GM21737 (cell line): ENCODE measurements at regions not wholly inside any gene's neighbourhood (a gene's known extent, or its start where the extent isn't known, plus 50 kb on each side); places are given as distances from the start of the nearest gene placed in this dataset.
"Not testable (repeated sequence)": the region's sequence is repeated elsewhere in the genome, so short reads cannot be mapped to it uniquely, and the experiment has no call there.

Experiments
- ATAC-seq: cut with Tn5 transposase; IDR thresholded peaks from one replicate; pipeline ENCODE4 v1.9.1; 2021; ENCODE audit warnings: mild to moderate bottlenecking, moderate library complexity; ENCODE audit not compliant: unreplicated experiment

GRCh38 chr5:97915106-97915505 lies 732.1 kb upstream of the RIOK2 start:
- no peak for ATAC-seq

DNA sequence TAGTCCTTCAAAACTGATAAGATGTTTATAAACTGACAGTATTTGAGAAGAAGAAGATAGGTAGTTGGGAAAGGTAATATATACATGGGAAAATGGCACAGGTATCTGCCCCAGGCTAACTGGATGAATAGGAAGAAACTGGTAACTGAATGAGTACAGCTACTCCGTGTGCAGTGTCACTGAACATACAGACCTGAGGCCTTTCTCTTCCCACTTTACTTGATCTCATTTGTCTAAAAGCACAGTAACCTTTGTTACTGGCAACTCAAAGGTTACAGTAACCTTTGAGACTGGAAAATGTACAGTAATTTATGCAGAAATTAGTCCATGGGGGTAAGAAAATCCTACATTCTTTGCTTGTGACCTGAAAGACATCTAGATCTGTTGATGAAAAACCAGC lies 735.0 kb upstream of the RIOK2 start:
- ATAC-seq, result no peak

- no peak for ATAC-seq
Measured at GRCh38 chr5:97918620-97919019, 735.6 kb upstream of the RIOK2 start.

- no peak for ATAC-seq
Measured at GRCh38 chr5:97919719-97920118, 736.7 kb upstream of the RIOK2 start.

- no peak for ATAC-seq
Measured at GRCh38 chr5:97922776-97923175, 739.7 kb upstream of the RIOK2 start.

DNA sequence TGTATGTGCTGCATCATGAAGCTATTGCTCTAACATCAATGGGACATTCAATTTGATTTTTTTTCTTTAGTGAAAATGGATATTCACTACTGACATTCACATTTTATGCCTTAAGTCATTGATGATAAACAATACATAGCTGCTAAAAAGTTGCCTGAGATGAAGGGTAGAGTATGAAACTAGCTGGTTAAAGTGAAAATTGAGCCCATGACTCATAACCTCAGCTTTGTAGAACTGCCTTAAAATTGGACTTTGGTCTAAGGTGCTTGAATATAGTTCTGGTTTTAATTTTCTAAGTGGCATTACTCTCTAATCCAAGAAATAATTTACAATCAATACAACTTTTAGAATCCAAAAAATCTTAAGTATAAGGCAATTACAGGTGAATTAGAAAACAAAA lies 740.4 kb upstream of the RIOK2 start:
- no peak for ATAC-seq

GRCh38 chr5:97923997-97924396 lies 741.0 kb upstream of the RIOK2 start:
- peak; percentile 63 for ATAC-seq

DNA sequence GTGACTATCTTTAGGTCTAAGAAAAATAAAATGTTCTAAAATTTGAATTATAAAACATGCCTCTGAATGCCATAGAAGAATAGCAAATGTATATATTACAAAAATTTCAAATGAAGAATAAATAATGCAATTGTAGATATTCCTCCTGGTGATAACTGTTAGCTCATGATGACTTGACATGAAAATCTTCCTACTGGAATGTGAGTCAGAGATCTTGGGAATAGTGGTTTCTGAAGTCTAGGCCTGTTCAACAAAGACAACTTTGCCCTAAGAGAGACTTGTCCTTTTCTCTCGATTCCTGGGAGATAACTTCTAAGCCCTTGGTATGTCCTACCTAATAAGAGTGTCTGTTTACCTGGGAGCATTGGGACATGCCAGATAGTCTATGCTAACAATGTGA lies 746.3 kb upstream of the RIOK2 start:
- no peak for ATAC-seq

DNA sequence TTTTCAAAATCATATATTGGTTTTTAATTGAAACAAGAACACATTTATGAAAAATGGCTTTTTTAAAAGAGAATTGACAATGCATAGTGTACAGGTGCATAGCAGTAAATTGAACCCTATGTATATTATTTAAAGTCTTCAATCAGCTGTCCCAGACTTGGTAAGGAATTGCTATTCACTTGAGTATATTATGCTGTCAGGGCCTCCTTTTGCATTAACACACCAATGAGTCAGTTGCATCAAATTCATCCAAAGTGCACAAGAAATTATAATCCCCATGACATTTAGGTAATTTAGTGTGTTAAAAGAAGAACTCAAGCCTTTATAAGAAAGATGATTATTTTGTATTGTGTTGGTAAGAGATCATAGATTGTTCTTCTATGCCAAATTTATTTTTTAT lies 748.8 kb upstream of the RIOK2 start:
- ATAC-seq, result no peak

GRCh38 chr5:97936231-97936630 lies 753.2 kb upstream of the RIOK2 start:
- no peak for ATAC-seq

- no peak for ATAC-seq
Measured at GRCh38 chr5:97937846-97938245, 754.8 kb upstream of the RIOK2 start.

DNA sequence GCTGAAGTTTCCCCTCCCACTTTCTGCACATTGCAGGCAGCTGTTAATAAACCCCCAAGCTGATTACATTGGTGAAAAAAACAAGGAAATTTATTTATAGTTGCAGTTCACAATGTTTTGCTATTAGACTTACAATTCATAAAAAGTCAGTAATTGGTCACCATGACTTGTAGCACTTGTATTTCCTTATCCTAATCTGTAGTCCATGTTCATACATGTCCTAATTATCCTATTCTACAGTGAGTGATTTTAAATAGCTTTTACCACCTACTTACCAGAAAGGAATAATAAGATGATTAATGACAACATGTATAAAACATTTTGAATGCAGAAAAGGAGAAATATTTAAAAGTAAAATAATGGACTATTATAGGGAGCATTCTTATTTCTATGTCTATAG lies 760.0 kb upstream of the RIOK2 start:
- ATAC-seq, result no peak

DNA sequence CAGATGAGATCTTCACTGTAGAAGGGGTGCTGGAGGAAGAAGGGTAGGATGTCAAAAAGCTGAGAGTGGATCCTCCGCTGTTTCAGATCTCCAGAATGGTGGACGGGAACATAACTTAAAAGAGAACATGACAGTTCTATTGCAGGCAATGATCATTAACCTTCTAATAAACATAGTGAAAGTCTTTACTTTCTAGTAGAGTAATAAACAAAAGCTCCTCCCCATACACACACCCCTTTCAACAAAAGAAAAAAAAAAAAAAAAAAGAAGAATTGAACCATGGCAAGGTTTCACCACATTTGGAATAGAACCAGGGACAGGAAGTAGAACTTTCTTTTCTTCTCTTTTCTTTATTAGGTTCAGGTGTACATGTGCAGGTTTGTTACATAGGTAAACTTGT lies 768.1 kb upstream of the RIOK2 start:
- ATAC-seq, result no peak

GRCh38 chr5:97955450-97955849 lies 772.4 kb upstream of the RIOK2 start:
- no peak for ATAC-seq

GRCh38 chr5:97967292-97967691 lies 784.2 kb upstream of the RIOK2 start:
- no peak for ATAC-seq

DNA sequence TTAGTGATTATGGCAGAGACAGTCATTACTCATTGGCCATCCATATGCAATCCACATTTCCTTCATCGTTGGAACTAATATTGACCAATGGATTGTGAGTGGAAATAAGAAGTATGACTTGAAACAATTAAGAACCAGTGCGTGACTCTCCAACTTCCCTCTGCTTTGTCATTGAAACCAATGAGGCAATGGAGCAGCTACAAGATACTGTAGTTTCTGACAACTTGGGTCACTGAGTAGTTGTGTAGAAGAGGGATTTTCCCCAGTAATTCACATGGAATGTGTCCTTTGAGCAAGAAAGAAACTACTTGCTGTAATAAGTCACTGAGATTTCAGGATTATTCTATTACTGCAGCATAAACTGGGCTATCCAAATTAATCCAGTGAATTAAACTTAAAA lies 785.3 kb upstream of the RIOK2 start:
- ATAC-seq, result no peak

DNA sequence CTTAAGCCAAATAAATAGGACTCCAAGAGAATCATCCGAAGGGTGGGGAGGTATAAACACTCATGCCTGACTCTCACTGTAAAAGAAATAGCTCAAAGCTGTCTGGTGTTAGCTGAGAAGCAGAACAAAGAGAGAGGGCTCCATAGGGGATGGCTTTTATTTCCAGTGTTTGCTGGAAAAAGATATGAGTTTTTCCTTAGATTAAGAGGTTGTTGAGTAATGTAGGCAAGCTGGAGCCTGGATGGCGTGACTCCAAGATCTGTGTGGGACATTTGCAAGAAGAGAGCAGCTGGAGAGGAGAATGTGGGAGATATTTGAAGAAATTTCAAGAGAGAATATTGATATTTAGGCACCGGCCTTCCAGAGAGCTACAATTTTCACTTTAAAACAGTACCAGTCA lies 793.7 kb upstream of the RGMB start:
- no peak for ATAC-seq

- ATAC-seq, result no peak
Measured at GRCh38 chr5:97980291-97980690, 793.2 kb upstream of the RGMB start.

- ATAC-seq, result no peak
Measured at GRCh38 chr5:97986069-97986468, 787.4 kb upstream of the RGMB start.

- no peak for ATAC-seq
Measured at GRCh38 chr5:97991236-97991635, 782.2 kb upstream of the RGMB start.

GRCh38 chr5:97998941-97999340 lies 774.5 kb upstream of the RGMB start:
- ATAC-seq, result no peak

GRCh38 chr5:98004463-98004862 lies 769.0 kb upstream of the RGMB start:
- ATAC-seq, result no peak

DNA sequence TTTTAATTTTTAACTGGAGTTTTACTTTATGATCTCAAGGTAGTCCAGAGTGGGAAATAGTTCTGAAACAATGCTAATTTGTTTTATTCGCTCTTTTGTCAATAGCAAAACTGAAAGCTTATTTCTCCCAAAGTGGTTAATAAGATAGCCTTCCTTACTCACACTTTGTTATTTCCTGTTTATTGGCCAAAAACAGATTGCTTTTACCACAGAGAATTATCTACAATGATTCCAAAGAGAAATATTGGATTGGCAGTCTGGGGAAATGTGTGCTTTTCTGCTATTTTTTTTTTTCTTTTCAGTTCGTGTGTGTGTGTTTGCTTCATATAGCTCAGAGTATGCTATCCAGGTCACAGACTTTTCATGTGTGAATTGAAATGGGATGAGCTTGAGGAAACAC lies 756.7 kb upstream of the RGMB start:
- ATAC-seq, result no peak

- not testable (repeated sequence) for ATAC-seq
Measured at GRCh38 chr5:98030273-98030672, 743.2 kb upstream of the RGMB start.
